Naive thymus-derived CD4-positive, alpha-beta T cell (primary cell): ENCODE measurements at regions not wholly inside any gene's neighbourhood (a gene's known extent, or its start where the extent isn't known, plus 50 kb on each side); places are given as distances from the start of the nearest gene placed in this dataset.

Source experiments
- ATAC-seq: fragments of 150-1000 bp; cut with Tn5 transposase; 2 replicates; pipeline ENCODE4 v1.10.0; 2021; ENCODE audit warnings: mild to moderate bottlenecking, moderate library complexity
- CTCF ChIA-PET: fragments of 350-600 bp; sonication (Branson Sonifier 250); formaldehyde crosslinking; loops from one replicate; lab custom pipeline; 2021; ENCODE audit warnings: antibody characterized with exemption; lab: Charles Lee
- POLR2A ChIA-PET: fragments of 350-600 bp; sonication (Branson Sonifier 250); formaldehyde crosslinking; loops from one replicate; lab custom pipeline; 2021; ENCODE audit warnings: antibody characterized with exemption, inconsistent platforms; lab: Charles Lee
- DNase-seq, 9 donors: peaks; one replicate each; pipeline versions ENCODE4 v3.0.0 to v3.0.0-alpha.2; 2020 to 2022; ENCODE audit warnings: mixed read lengths in 1 of 9
- H3K27ac ChIP-seq: one replicate; pipeline ENCODE4 v1.7.0; 2013; ENCODE audit warnings: mild to moderate bottlenecking, low read depth, low read length, moderate library complexity
- H3K27me3 ChIP-seq, 2 donors: one replicate each; pipeline ENCODE4 v1.7.0; 2013; ENCODE audit warnings: low read length in 2 of 2, mild to moderate bottlenecking in 2 of 2, moderate library complexity in 2 of 2; ENCODE audit not compliant: control insufficient read depth in 2 of 2, insufficient read depth in 2 of 2
- H3K36me3 ChIP-seq, 3 experiments: 1 replicate in 2 of 3; 2 replicates in 1 of 3; pipeline ENCODE4 v1.7.0; 2013; ENCODE audit warnings: low read length in 3 of 3, mild to moderate bottlenecking in 3 of 3, moderate library complexity in 1 of 3; ENCODE audit not compliant: insufficient read depth in 3 of 3, control insufficient read depth in 2 of 3
- H3K4me1 ChIP-seq, 2 donors: one replicate each; pipeline ENCODE4 v1.7.0; 2013; ENCODE audit warnings: low read length in 2 of 2, mild to moderate bottlenecking in 2 of 2, moderate library complexity in 1 of 2; ENCODE audit not compliant: control insufficient read depth in 2 of 2, insufficient read depth in 2 of 2
- H3K4me3 ChIP-seq: 2 replicates; pipeline ENCODE4 v1.7.0; 2013; ENCODE audit warnings: mild to moderate bottlenecking, low read length
- H3K9me3 ChIP-seq, 3 experiments: 1 replicate in 2 of 3; 2 replicates in 1 of 3; pipeline ENCODE4 v1.7.0; 2013; ENCODE audit warnings: low read length in 3 of 3; ENCODE audit not compliant: control insufficient read depth in 2 of 3
- H3K27ac Mint-ChIP-seq, 9 donors: one replicate each; pipeline ENCODE4 v1.8.0; 2020 to 2022; ENCODE audit warnings: mixed read lengths in 9 of 9, mild to moderate bottlenecking in 8 of 9, moderate library complexity in 5 of 9, inconsistent platforms in 2 of 9
- H3K27me3 Mint-ChIP-seq, 5 donors: one replicate each; pipeline ENCODE4 v1.8.0; 2021 to 2022; ENCODE audit warnings: mixed read lengths in 5 of 5, mild to moderate bottlenecking in 1 of 5
- H3K36me3 Mint-ChIP-seq, 5 donors: one replicate each; pipeline ENCODE4 v1.8.0; 2020 to 2022; ENCODE audit warnings: mixed read lengths in 5 of 5, mild to moderate bottlenecking in 3 of 5, inconsistent platforms in 1 of 5
- H3K4me1 Mint-ChIP-seq, 7 donors: one replicate each; pipeline ENCODE4 v1.8.0; 2020 to 2022; ENCODE audit warnings: mixed read lengths in 7 of 7, mild to moderate bottlenecking in 3 of 7, inconsistent platforms in 1 of 7
- H3K4me3 Mint-ChIP-seq, 10 donors: one replicate each; pipeline ENCODE4 v1.8.0; 2020 to 2022; ENCODE audit warnings: mild to moderate bottlenecking in 10 of 10, mixed read lengths in 10 of 10, moderate library complexity in 6 of 10, inconsistent platforms in 2 of 10
- H3K9me3 Mint-ChIP-seq, 11 donors: one replicate each; pipeline ENCODE4 v1.8.0; 2020 to 2022; ENCODE audit warnings: mixed read lengths in 11 of 11, mild to moderate bottlenecking in 4 of 11, inconsistent platforms in 1 of 11, moderate library complexity in 1 of 11
- intact Hi-C, 2 donors: fragments of 100-400 bp; cut with micrococcal nuclease; formaldehyde crosslinking; loops; one replicate each; pipeline ENCODE4 v1.15.1; 2023

- DNase-seq (no peak), ATAC-seq (no peak)
- H3K27ac Mint-ChIP-seq = no peak overlapping the region
- H3K4me1 Mint-ChIP-seq = peaks cover 0 to 5% (median 0%) of the 10 kb centered on the region in 7 donors
- H3K27me3 ChIP-seq = no peaks in the 10 kb centered on the region
- H3K4me3 ChIP-seq = no peak overlapping the region
- peaks cover 0 to 13% (median 4%) of the 10 kb centered on the region in 11 donors for H3K9me3 Mint-ChIP-seq
- intact Hi-C loops = no loop called here
- ChIA-PET CTCF (no interaction called here), POLR2A (no interaction called here)
- H3K9me3 ChIP-seq = no peaks in the 10 kb centered on the region
- no peaks in the 10 kb centered on the region for H3K36me3 ChIP-seq
- no peak overlapping the region for H3K4me3 Mint-ChIP-seq
- no peak overlapping the region for H3K27ac ChIP-seq
- H3K4me1 ChIP-seq = no peaks in the 10 kb centered on the region
- no peaks in the 10 kb centered on the region for H3K36me3 Mint-ChIP-seq
- no peaks in the 10 kb centered on the region for H3K27me3 Mint-ChIP-seq
Observed at GRCh38 chr13:85377783-85378182, 421.4 kb downstream of the SLITRK6 start.

- no peak for ATAC-seq
- POLR2A ChIA-PET = no interaction called here
Observed at GRCh38 chr13:85373322-85373721, 425.9 kb downstream of the SLITRK6 start.

GRCh38 chr13:85371254-85371653 lies 428.0 kb downstream of the SLITRK6 start:
- Histone ChIP-seq H3K27ac (no peak overlapping the region), H3K27me3 (no peaks in the 10 kb centered on the region), H3K9me3 (no peaks in the 10 kb centered on the region), H3K4me3 (no peak overlapping the region), H3K4me1 (no peaks in the 10 kb centered on the region), H3K36me3 (no peaks in the 10 kb centered on the region)
- Mint-ChIP-seq H3K36me3 (no peaks in the 10 kb centered on the region), H3K4me3 (no peak overlapping the region), H3K9me3 (peaks cover 0 to 16% (median 0%) of the 10 kb centered on the region in 11 donors), H3K27ac (no peak overlapping the region), H3K4me1 (no peaks in the 10 kb centered on the region), H3K27me3 (no peaks in the 10 kb centered on the region)
- ChIA-PET CTCF (no interaction called here), POLR2A (no interaction called here)
- no peak for DNase-seq
- no peak for ATAC-seq
- intact Hi-C loops = no loop called here

More at GRCh38 chr13:85373322-85373721, 425.9 kb downstream of the SLITRK6 start:
- CTCF ChIA-PET = no interaction called here
- no peak for DNase-seq
- no peaks in the 10 kb centered on the region for H3K36me3 ChIP-seq
- intact Hi-C loops = no loop called here
- no peaks in the 10 kb centered on the region for H3K9me3 ChIP-seq
- Mint-ChIP-seq H3K27ac (no peak overlapping the region), H3K27me3 (no peaks in the 10 kb centered on the region), H3K9me3 (peaks cover 0 to 10% (median 0%) of the 10 kb centered on the region in 11 donors), H3K4me1 (no peaks in the 10 kb centered on the region), H3K36me3 (no peaks in the 10 kb centered on the region), H3K4me3 (no peak overlapping the region)
- H3K27ac ChIP-seq = no peak overlapping the region
- no peak overlapping the region for H3K4me3 ChIP-seq
- no peaks in the 10 kb centered on the region for H3K4me1 ChIP-seq
- H3K27me3 ChIP-seq = no peaks in the 10 kb centered on the region

- H3K27me3 Mint-ChIP-seq = no peaks in the 10 kb centered on the region
- H3K27me3 ChIP-seq = no peaks in the 10 kb centered on the region
- ChIA-PET CTCF (no interaction called here), POLR2A (no interaction called here)
- no peak overlapping the region for H3K27ac ChIP-seq
- no peaks in the 10 kb centered on the region for H3K4me1 Mint-ChIP-seq
- H3K36me3 Mint-ChIP-seq = no peaks in the 10 kb centered on the region
- intact Hi-C loops = no loop called here
- no peaks in the 10 kb centered on the region for H3K36me3 ChIP-seq
- H3K4me1 ChIP-seq = no peaks in the 10 kb centered on the region
- H3K4me3 Mint-ChIP-seq = no peak overlapping the region
- ATAC-seq (no peak), DNase-seq (no peak)
- H3K27ac Mint-ChIP-seq = no peak overlapping the region
- peaks cover 0 to 21% (median 2%) of the 10 kb centered on the region in 11 donors for H3K9me3 Mint-ChIP-seq
- no peak overlapping the region for H3K4me3 ChIP-seq
- no peaks in the 10 kb centered on the region for H3K9me3 ChIP-seq
Observed at GRCh38 chr13:85368686-85369085, 430.5 kb downstream of the SLITRK6 start.

- DNase-seq (no peak), ATAC-seq (no peak)
- Mint-ChIP-seq H3K4me1 (no peaks in the 10 kb centered on the region), H3K4me3 (no peak overlapping the region), H3K36me3 (no peaks in the 10 kb centered on the region), H3K9me3 (peaks cover 0 to 16% (median 3%) of the 10 kb centered on the region in 11 donors), H3K27ac (no peak overlapping the region), H3K27me3 (no peaks in the 10 kb centered on the region)
- ChIA-PET POLR2A (no interaction called here), CTCF (no interaction called here)
- intact Hi-C loops = no loop called here
- no peaks in the 10 kb centered on the region for H3K9me3 ChIP-seq
- no peak overlapping the region for H3K27ac ChIP-seq
- no peaks in the 10 kb centered on the region for H3K36me3 ChIP-seq
- no peak overlapping the region for H3K4me3 ChIP-seq
- no peaks in the 10 kb centered on the region for H3K4me1 ChIP-seq
- no peaks in the 10 kb centered on the region for H3K27me3 ChIP-seq
Observed at GRCh38 chr13:85367887-85368286, 431.3 kb downstream of the SLITRK6 start.

- ChIA-PET CTCF (no interaction called here), POLR2A (no interaction called here)
- Histone ChIP-seq H3K9me3 (no peaks in the 10 kb centered on the region), H3K27me3 (no peaks in the 10 kb centered on the region), H3K27ac (no peak overlapping the region), H3K4me1 (no peaks in the 10 kb centered on the region), H3K4me3 (no peak overlapping the region), H3K36me3 (no peaks in the 10 kb centered on the region)
- DNase-seq = no peak
- Mint-ChIP-seq H3K27ac (no peak overlapping the region), H3K36me3 (no peaks in the 10 kb centered on the region), H3K27me3 (no peaks in the 10 kb centered on the region), H3K9me3 (peaks cover 0 to 17% (median 4%) of the 10 kb centered on the region in 11 donors), H3K4me1 (no peaks in the 10 kb centered on the region), H3K4me3 (no peak overlapping the region)
- intact Hi-C loops = no loop called here
- no peak for ATAC-seq
Observed at GRCh38 chr13:85366759-85367417, 432.3 kb downstream of the SLITRK6 start.

GRCh38 chr13:85363504-85363903 lies 435.7 kb downstream of the SLITRK6 start:
- H3K36me3 Mint-ChIP-seq = no peaks in the 10 kb centered on the region
- no peaks in the 10 kb centered on the region for H3K27me3 Mint-ChIP-seq
- no peaks in the 10 kb centered on the region for H3K4me1 Mint-ChIP-seq
- Histone ChIP-seq H3K9me3 (no peaks in the 10 kb centered on the region), H3K4me3 (no peak overlapping the region), H3K27ac (no peak overlapping the region), H3K36me3 (no peaks in the 10 kb centered on the region), H3K27me3 (no peaks in the 10 kb centered on the region), H3K4me1 (no peaks in the 10 kb centered on the region)
- no peak overlapping the region for H3K27ac Mint-ChIP-seq
- POLR2A ChIA-PET = no interaction called here
- DNase-seq (no peak), ATAC-seq (no peak)
- CTCF ChIA-PET = interaction anchor here (0.7 kb wide), 1 partner anchor 1648 kb away, joined by 3 read pairs; no protein-coding TSS in a partner anchor
- H3K4me3 Mint-ChIP-seq = no peak overlapping the region
- intact Hi-C loops = no loop called here
- peaks cover 0 to 22% (median 4%) of the 10 kb centered on the region in 11 donors for H3K9me3 Mint-ChIP-seq
